GM19035 (cell line): ENCODE measurements at regions not wholly inside any gene's neighbourhood (a gene's known extent, or its start where the extent isn't known, plus 50 kb on each side); places are given as distances from the start of the nearest gene placed in this dataset.

Experiments
- ATAC-seq: cut with Tn5 transposase; IDR thresholded peaks from one replicate; pipeline ENCODE4 v1.9.1; 2021; ENCODE audit not compliant: unreplicated experiment

DNA sequence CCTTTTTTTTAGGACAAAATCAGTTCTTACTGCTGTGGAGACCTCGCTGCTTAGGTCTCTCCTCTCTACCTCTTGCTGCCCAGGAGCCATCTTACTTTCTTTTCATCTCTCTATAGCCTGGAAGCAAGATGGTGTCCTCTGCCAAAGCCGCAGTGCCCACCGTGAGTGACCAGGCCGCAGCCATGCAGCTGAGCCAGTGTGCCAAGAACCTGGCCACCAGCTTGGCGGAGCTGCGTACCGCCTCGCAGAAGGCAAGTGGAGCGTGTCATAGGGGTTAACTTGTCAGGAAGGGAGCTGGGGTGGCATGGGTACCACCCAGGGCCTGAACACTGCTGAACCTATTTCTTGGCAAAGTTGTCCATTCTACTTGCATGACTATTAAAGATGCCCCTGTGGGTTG, 320.3 kb upstream of the TPM1 start:
- no peak for ATAC-seq

DNA sequence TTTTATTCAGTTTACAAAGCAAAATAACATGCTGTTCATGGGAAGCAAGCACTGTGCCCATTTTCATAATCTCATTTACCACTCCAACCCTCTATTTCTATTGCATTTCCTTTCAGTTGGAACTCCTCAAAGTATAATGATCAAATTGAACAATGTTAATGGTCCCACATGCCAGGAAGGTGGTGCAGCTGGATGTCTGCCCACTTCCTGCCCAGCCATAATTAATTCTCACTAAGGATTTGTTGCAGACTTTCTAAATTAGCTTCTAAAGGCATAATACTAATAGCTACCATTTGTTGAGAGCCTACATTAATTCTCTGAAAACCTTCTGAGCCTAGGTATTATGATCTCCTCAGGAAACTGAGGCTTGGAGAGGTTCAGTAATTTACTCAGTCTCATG, 316.1 kb upstream of the TPM1 start:
- ATAC-seq, result no peak

DNA sequence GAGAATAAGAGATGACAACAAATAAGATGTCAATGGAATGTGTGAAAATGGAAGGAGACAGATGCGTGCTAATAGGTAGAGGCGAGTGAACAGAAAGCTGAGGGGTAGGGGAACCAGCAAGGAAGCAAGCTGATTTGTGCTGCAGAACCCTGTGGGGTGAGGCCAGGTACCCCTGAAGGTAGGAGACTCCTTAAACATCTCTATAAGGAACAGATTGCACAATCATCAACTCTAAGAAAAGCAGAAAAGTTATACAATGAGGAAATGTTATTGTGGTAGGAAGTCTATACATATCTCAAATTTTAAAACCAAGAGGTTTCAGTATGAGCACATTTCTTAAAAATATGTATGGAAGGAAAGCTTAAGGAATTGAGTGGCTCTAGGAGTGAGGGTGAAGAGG, 315.0 kb upstream of the TPM1 start:
- no peak for ATAC-seq

- ATAC-seq, result no peak
Observed at GRCh38 chr15:62730825-62731224, 311.7 kb upstream of the TPM1 start.

DNA sequence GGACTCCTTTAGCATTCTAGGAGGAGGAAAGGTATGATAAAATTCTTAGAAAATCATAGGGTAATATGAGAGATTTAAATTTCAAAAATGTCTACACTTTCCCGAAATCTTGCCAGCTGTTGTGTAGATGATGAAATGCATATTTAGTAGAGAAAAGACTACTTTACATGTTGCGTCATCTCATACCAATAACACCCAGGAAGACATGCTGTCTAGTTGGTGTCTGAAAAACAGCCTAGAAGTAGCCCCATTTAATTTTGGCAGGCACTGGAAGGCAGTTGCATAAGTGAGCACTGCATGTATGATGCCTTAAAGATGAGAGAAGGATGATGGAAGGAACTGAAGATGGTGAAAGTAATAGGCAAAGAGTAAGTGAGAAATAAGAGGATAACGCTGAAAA, 310.5 kb upstream of the TPM1 start:
- ATAC-seq, result no peak

DNA sequence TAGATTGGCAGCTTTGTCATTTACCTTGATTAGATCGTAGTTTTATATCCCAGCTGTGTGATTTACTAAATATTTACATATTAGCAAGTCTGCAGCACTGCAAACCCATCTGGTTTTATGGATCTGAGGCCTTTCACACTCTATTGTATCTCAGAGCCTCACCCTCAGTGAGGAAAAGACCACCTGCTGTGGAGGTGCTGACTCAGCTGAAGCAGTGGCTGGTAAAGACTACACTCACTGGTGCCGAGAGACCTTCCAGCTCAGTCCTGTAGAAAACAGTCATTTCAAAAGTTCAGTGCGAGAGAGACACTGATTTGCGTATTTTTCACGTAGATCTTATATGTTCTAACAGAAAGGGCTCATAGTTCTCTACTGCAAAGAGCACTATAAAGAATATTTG, 307.8 kb upstream of the TPM1 start:
- ATAC-seq, result no peak

DNA sequence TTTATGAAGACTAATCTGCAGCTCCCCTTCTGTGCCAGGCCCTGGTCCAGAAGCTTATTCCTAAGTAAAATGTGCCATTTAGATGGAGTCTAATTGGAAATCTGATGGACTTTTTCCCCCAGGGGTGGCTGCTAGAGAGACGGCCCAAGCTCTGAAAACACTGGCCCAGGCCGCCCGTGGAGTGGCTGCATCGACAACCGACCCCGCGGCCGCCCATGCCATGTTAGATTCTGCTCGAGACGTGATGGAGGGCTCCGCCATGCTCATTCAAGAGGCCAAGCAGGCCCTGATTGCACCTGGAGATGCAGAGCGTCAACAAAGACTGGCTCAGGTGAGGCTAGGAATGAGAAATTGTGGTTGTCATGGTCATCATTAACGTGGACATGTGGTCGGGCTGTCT, 305.8 kb upstream of the TPM1 start:
- ATAC-seq, result no peak

- ATAC-seq, result no peak
Observed at GRCh38 chr15:62737551-62737950, 305.0 kb upstream of the TPM1 start.

- ATAC-seq, result no peak
Observed at GRCh38 chr15:62739082-62739481, 303.5 kb upstream of the TPM1 start.

GRCh38 chr15:62739507-62739906, 303.0 kb upstream of the TPM1 start:
- ATAC-seq, result no peak

DNA sequence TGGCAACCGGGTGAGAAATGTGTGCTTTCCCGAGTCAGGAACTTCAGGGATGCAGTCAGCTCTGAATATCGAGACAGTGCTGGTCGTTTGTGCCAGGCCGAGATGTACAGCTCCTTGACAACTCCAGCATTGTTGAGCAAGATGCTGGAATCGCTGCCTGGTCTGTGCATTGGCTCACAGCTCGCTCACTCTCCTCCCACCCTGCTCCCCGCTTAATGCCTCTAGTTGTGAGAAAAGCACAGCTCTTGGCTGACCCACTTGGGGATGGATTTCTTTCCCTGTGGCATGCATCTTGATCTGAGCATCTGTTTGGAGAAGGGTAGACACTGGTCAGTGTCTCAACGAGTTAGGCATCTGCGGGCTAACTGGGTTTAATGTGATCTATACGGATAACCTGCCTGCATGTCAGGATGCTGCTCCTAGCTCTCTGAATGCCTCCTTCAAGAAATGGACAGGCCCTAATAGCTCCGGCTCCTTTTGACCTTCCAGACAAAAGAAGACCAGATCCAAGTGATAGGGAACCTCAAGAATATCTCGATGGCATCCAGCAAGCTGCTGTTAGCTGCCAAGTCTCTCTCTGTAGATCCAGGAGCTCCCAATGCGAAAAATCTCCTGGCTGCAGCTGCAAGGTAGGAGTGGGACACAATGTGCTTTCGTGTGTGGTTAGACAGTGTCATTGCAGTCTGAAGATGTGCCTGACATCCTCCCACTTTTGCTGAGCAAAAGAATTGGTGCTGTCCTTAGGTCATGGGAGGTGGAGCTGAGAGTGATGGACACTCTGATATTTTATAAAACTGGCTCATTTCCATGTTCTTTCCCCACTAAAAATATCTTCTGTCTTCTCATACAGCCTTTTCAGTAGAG, 302.2 kb upstream of the TPM1 start:
- no peak for ATAC-seq

- ATAC-seq, result no peak
Observed at GRCh38 chr15:62741106-62741505, 301.4 kb upstream of the TPM1 start.

GRCh38 chr15:62742409-62743171, 300.0 kb upstream of the TPM1 start:
- no peak for ATAC-seq

- no peak for ATAC-seq
Observed at GRCh38 chr15:62745621-62746225, 296.8 kb upstream of the TPM1 start.

- ATAC-seq, result no peak
Observed at GRCh38 chr15:62748196-62748595, 294.4 kb upstream of the TPM1 start.

- ATAC-seq, result no peak
Observed at GRCh38 chr15:62749036-62749815, 293.3 kb upstream of the TPM1 start.

- ATAC-seq, result no peak
Observed at GRCh38 chr15:62750471-62750870, 292.1 kb upstream of the TPM1 start.

DNA sequence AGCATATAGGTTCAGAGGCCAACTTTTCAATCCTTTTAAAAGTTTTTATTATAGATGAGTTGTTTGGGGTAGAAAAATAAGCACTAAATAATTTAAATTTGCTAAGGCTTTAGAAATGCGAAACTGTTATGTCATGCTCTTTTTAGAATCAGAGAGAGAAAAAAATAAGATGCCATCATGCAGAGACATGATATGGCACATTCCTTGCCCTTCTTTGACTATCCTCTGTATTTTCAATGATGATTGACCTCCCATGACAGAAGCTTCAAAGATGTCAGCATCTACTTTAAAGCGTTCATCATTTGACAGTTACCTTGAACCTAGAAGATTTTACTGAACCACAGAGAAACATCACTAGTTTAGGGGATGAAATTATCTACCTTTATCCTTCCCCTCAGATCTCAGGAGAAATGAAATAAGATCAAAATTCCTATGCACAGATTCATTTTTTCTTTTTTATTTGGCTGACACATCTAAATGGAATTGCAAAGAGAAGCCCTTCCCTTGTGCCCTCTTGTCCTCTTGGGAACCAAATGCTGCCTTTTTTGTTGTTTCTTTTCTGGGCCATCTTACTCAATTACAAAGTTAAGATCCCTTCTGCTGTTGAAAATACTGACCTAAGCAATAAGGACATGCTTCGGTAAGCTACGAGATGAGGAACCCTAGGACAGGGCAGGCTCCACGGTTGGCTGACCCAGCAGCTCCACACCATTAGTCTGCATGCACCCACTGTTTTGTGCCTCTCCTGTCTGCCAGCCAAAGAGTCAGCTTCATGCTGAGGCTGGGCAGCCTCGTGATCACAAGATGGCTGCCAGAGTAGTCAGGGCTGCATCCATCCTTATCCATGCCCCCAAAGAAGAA, 289.7 kb upstream of the TPM1 start:
- no peak for ATAC-seq

GRCh38 chr15:62753518-62754221, 288.9 kb upstream of the TPM1 start:
- ATAC-seq, result no peak
